GM21717 (cell line): ENCODE measurements at regions not wholly inside any gene's neighbourhood (a gene's known extent, or its start where the extent isn't known, plus 50 kb on each side); places are given as distances from the start of the nearest gene placed in this dataset.
"Not testable (repeated sequence)": the region's sequence is repeated elsewhere in the genome, so short reads cannot be mapped to it uniquely, and the experiment has no call there.

ENCODE experiments used
- ATAC-seq: cut with Tn5 transposase; IDR thresholded peaks from one replicate; pipeline ENCODE4 v1.9.1; 2021; ENCODE audit warnings: mild to moderate bottlenecking, moderate library complexity; ENCODE audit not compliant: unreplicated experiment

GRCh38 chr2:146579147-146579930, 1265.5 kb upstream of the ACVR2A start:
- ATAC-seq = no peak

GRCh38 chr2:146576339-146577111, 1268.3 kb upstream of the ACVR2A start:
- no peak for ATAC-seq

GRCh38 chr2:146572598-146572997, 1272.2 kb upstream of the ACVR2A start:
- no peak for ATAC-seq

DNA sequence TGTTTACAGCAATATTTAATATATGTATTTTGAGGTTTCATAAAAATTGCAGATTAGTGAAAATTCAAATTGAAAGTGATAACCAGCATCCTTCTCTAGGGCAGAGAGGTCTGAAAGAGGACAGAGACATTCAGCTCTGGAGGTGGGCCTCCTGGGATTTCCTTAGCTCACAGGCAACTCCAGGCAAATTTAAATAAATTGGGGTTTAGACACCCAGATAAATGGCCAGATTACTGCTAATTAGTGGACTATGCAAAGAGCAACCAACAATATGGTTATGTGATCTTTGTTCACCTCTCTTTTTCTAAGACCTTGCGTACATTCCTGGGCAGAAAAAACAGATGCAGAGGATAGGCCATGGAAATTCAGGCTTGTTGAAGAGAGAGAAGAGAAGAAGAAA, 1282.8 kb upstream of the ACVR2A start:
- ATAC-seq = no peak

DNA sequence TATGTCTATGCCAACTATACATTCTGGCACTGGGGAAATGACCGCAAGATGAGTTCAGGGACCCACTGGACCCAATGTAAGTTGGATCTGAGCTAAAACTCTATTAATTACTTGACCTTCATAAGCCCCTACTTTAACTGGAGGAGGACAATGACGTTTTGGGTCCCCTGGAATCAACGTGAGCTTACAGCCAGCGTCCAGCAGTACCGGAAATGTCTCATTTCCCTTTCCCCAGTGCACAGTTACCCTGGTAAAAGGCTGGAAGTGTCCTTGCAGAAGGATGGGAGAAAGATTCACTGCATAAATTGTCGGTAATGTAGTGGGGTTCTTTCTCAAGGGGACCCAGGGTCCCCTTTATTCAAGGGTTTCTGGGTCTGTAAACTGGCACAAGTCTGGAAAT, 1297.6 kb upstream of the ACVR2A start:
- ATAC-seq = no peak

DNA sequence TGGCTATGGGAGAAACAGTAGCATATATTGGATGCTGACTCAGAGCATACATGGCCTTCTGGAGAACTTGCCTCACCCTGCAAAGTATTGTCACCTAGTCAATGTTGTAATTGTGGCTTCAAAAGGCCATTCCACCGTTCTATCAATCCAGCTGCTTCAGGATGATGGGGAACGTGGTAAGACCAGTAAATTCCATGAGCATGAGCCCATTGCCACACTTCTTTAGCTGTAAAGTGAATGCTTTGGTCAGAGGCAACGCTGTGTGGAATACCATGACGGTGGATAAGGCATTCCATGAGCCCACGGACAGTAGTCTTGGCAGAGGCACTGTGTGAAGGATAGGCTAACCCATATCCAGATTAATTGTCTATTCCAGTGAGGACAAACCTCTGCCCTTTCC, 1300.1 kb upstream of the ACVR2A start:
- ATAC-seq = no peak

DNA sequence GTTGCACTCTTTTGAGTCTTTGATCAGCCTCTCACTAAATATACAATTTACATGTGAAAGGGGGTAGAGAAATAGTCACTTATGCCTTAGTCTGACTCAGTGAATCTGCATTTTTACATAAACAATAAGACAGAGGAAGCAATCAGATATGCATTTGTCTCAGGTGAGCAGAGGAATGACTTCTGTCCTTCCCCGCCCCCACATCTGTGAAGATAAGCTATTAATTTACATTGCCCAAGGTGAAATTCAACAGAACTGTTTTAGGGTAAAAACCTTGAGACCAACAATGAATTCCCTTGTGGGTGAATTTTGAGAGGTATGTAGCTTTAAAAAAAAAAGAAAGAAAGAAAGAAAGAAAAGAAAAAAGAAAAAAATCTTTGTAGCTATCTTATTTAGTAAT, 1302.9 kb upstream of the ACVR2A start:
- no peak for ATAC-seq

DNA sequence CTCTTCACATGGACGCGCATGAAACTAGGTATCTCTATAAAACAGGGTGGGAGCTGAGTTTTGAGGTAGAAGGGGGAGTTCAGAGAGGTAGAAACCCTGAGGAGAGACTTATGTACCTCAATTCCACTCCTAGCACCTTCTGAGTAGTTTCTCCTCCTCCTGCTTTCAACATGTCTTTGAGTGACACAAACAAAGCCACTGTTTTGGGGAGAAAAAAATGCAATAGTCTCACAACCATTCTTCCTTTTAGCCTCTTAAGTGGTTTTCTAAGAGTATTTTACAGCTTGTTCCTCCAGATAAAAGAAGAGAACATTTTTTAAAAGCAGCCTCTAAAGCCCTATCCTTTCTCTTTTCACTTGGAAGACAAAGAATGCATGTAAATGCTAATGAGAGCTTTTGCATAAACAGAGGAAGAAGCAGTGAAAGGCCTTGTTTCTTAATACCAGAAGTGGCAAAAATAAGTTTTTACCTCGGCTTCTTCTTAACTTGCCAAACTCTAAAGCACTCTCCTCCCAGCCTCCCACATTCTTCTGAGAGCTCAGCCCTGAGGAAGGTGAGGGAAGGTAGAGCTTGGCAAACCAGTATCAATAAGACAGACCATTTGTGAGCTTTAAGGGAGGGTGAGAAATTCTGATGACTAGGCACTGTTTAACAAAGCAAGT, 1304.4 kb upstream of the ACVR2A start:
- no peak for ATAC-seq

GRCh38 chr2:146539739-146540138, 1305.1 kb upstream of the ACVR2A start:
- ATAC-seq = not testable (repeated sequence)

GRCh38 chr2:146537477-146537876, 1307.4 kb upstream of the ACVR2A start:
- no peak for ATAC-seq

GRCh38 chr2:146532509-146533147, 1312.2 kb upstream of the ACVR2A start:
- no peak for ATAC-seq

DNA sequence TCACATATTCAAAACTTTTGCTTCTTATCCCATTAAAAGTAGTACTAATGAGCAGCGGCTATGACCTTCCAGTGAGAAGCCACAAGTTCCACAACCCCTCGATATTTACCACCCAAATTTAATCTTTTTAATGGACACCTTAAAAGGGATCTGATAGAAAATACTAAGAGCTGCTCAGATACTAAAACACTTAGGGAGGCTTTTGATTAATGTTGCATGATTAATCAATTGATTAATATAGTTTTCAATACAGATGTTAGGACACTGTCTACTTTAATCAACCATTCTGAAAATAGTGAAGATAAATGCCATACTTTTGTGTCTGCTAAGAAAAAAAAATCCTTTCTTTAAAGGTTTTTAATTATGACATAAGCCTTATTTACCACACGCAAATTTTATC, 1312.8 kb upstream of the ACVR2A start:
- no peak for ATAC-seq

GRCh38 chr2:146530886-146531285, 1313.9 kb upstream of the ACVR2A start:
- no peak for ATAC-seq

- no peak for ATAC-seq
Measured at GRCh38 chr2:146527166-146527565, 1317.7 kb upstream of the ACVR2A start.

GRCh38 chr2:146523196-146523595, 1321.6 kb upstream of the ACVR2A start:
- no peak for ATAC-seq

DNA sequence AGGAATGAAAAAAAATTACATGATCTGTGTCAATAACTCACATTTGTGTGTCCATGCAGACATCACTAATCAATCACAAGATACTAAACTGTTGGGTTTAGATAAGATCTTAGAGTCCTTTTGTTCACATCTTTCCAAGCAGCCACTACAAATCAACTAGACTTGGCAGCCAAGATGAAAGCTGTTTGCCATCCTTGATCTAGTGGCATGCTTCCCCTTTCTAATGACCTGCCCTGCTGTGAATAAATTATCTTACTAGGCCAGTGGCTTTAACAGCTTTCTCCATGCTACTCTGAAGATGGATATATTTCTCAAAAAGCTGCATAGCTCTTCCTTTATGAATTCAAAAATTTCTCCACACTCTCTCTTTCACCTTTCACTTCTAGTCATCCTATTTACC, 1338.0 kb upstream of the ACVR2A start:
- ATAC-seq = no peak

- ATAC-seq = no peak
Measured at GRCh38 chr2:146503366-146503765, 1341.5 kb upstream of the ACVR2A start.

DNA sequence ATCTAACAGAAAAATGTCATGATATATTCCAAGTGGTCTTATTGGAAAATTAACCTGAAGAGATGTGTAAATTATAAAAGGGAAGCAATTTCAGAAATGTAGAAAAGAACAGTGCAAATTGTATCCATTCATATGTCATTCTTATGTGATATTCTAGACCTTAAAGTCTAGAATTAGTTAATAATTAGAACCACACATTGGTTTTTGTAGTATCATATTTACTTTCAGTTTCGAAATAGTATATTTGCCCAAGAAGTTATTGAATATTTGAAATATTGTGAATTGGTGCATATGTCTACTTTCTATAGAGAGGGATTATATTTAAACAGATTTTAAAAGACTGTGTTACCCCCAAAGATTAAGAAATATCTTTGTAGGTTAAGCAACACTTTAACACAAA, 1348.6 kb upstream of the ACVR2A start:
- ATAC-seq = no peak

DNA sequence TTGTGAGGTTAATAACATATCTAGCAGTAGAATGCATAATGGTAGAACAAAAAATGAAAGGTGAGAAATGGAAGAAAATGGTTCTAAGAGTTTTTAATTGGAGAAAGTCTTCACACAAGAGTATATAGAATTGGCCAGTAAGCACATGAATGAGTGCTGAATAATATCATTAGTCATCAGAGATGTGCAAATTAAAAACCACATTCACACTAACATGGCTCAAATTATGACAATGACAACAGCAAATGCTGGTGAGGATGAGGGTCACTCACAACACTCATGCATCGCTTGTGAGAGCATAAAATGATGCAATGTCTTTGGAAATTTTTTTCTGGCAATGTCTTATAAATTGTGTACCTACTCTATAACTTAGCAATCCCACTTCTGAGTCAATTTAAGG, 1355.4 kb upstream of the ACVR2A start:
- no peak for ATAC-seq

- no peak for ATAC-seq
Measured at GRCh38 chr2:146481629-146482028, 1363.2 kb upstream of the ACVR2A start.

- ATAC-seq = no peak
Measured at GRCh38 chr2:146477383-146477782, 1367.4 kb upstream of the ACVR2A start.
